K562 (cell line): ENCODE measurements at regions not wholly inside any gene's neighbourhood (a gene's known extent, or its start where the extent isn't known, plus 50 kb on each side); places are given as distances from the start of the nearest gene placed in this dataset.

ENCODE experiments used
- ATAC-seq: fragments of 200-7000 bp; cut with Tn5 transposase; 3 replicates; pipeline ENCODE4 v1.9.1; 2020; ENCODE audit warnings: moderate library complexity
- BruUV-seq: library from RNA; stranded (reverse); fragments of 400-500 nt; replicated peaks from 2 replicates; lab custom pipeline; 2021; lab: Mats Ljungman, UMichigan
- CTCF ChIA-PET: fragments of 300-600 bp; formaldehyde crosslinking; extraction: SDS; loops from one replicate; lab custom pipeline; 2021; ENCODE audit warnings: low intra/inter-chr PET ratio; lab: Yijun Ruan, JAX
- POLR2A ChIA-PET: fragments of 300-600, 350-650 bp; sonication (Branson Sonifier 250); formaldehyde crosslinking; extraction: SDS; loops from one replicate; lab custom pipeline; 2021; ENCODE audit warnings: antibody characterized with exemption, inconsistent platforms; lab: Yijun Ruan, JAX
- DNase-seq, 4 experiments: peaks; one replicate each; pipeline versions ENCODE4 v3.0.0 to v3.0.0-alpha.2; 2011 to 2018; ENCODE audit warnings: low spot score in 3 of 4, mixed read lengths in 3 of 4; ENCODE audit errors: extremely low read depth in 1 of 4
- FAIRE-seq: peaks from 2 replicates; lab custom pipeline; 2011; peaks lifted over from hg19 to GRCh38; lab: Jason Lieb, UNC
- H2AFZ ChIP-seq: 2 replicates; pipeline ENCODE4 v1.6.0; 2011; ENCODE audit warnings: low read depth, low read length, control low read depth, inconsistent platforms
- H3K27ac ChIP-seq: fragments of 200-600 bp; 3 replicates; pipeline ENCODE4 v1.8.0; 2011; ENCODE audit warnings: low read depth, mild to moderate bottlenecking, control low read depth, inconsistent platforms, low read length, moderate library complexity, mixed read lengths; ENCODE audit errors: extremely low read depth
- H3K27me3 ChIP-seq, 2 experiments: fragments of 300-600 bp in 1 of 2; 2 replicates in 1 of 2; 3 replicates in 1 of 2; pipeline versions ENCODE4 v1.6.0 to v1.8.0; 2011; ENCODE audit warnings: inconsistent platforms in 2 of 2, low read length in 2 of 2, mild to moderate bottlenecking in 1 of 2, mixed read lengths in 1 of 2, moderate library complexity in 1 of 2; ENCODE audit not compliant: control insufficient read depth in 2 of 2, insufficient read depth in 2 of 2
- H3K36me3 ChIP-seq: fragments of 300-600 bp; 3 replicates; pipeline ENCODE4 v1.8.0; 2011; ENCODE audit warnings: mild to moderate bottlenecking, low read length, inconsistent platforms; ENCODE audit not compliant: control insufficient read depth, insufficient read depth
- H3K4me1 ChIP-seq, 2 experiments: fragments of 200-600 bp in 1 of 2; replicated peaks in 1 of 2; 2 replicates in 1 of 2; 3 replicates in 1 of 2; pipeline versions ENCODE4 v1.5.1 to v1.8.0; 2011; ENCODE audit warnings: inconsistent platforms in 2 of 2, low read length in 2 of 2, mild to moderate bottlenecking in 1 of 2, mixed read lengths in 1 of 2, moderate library complexity in 1 of 2; ENCODE audit not compliant: control insufficient read depth in 2 of 2, insufficient read depth in 2 of 2
- H3K4me2 ChIP-seq: 2 replicates; pipeline ENCODE4 v1.6.1; 2011; ENCODE audit warnings: low read length, control low read depth, inconsistent platforms, mixed read lengths; ENCODE audit not compliant: insufficient read depth
- H3K4me3 ChIP-seq: fragments of 200-600 bp; sonication (generic), shearing (Covaris generic); 2 replicates; pipeline ENCODE4 v1.5.1; 2016; ENCODE audit warnings: control low read depth, inconsistent platforms
- H3K79me2 ChIP-seq: fragments of 200-600 bp; 3 replicates; pipeline ENCODE4 v1.8.0; 2011; ENCODE audit warnings: low read length, inconsistent platforms; ENCODE audit not compliant: control insufficient read depth, insufficient read depth
- H3K9ac ChIP-seq, 2 experiments: 2 replicates each; pipeline versions ENCODE4 v1.6.0 to v1.6.1; 2011; ENCODE audit warnings: low read depth in 2 of 2, low read length in 2 of 2, control low read depth in 1 of 2, inconsistent platforms in 1 of 2, mild to moderate bottlenecking in 1 of 2, mixed read lengths in 1 of 2; ENCODE audit not compliant: insufficient read depth in 1 of 2
- H3K9me1 ChIP-seq: one replicate; pipeline ENCODE4 v1.6.0; 2011; ENCODE audit warnings: inconsistent platforms, mild to moderate bottlenecking, low read length, moderate library complexity; ENCODE audit not compliant: control insufficient read depth, insufficient read depth
- H3K9me3 ChIP-seq: replicated peaks from 2 replicates; pipeline ENCODE4 v1.5.1; 2011; ENCODE audit warnings: low read depth, low read length, inconsistent platforms; ENCODE audit not compliant: control insufficient read depth, insufficient read depth
- H4K20me1 ChIP-seq: replicated peaks from 2 replicates; pipeline ENCODE4 v1.6.1; 2011; ENCODE audit warnings: low read length, inconsistent platforms, mixed read lengths; ENCODE audit not compliant: control insufficient read depth, insufficient read depth
- ATF1 ChIP-seq, 2 experiments: fragments of 450-650 bp in 1 of 2; IDR thresholded peaks; 2 replicates each; pipeline ENCODE4 v1.6.1; 2016; ENCODE audit warnings: missing compliant biosample characterization in 1 of 2, missing genetic modification characterization in 1 of 2
- ESRRB ChIP-seq: fragments of 250-450 bp; sonication (Bioruptor Pico); IDR thresholded peaks from 2 replicates; pipeline ENCODE4 v1.5.0; 2020; ENCODE audit warnings: mild to moderate bottlenecking, moderate library complexity, borderline replicate concordance
- HDAC2 ChIP-seq: fragments of 450-650 bp; IDR thresholded peaks from 2 replicates; pipeline ENCODE4 v1.6.1; 2016; ENCODE audit warnings: mild to moderate bottlenecking
- NCOR1 ChIP-seq: fragments of 450-650 bp; IDR thresholded peaks from 2 replicates; pipeline ENCODE4 v1.6.1; 2016; ENCODE audit warnings: mild to moderate bottlenecking, moderate library complexity
- NEUROD1 ChIP-seq: fragments of 150-350 bp; IDR thresholded peaks from 2 replicates; pipeline ENCODE4 v1.6.1; 2014; ENCODE audit warnings: borderline replicate concordance, low read length, low read depth; ENCODE audit not compliant: partially characterized antibody
- ZC3H4 ChIP-seq: sonication (generic); formaldehyde crosslinking; IDR thresholded peaks from 2 replicates; pipeline ENCODE4 v1.9.0; 2021; ENCODE audit warnings: missing genetic modification reagents, borderline replicate concordance
- ZNF311 ChIP-seq: fragments of 250-450 bp; sonication (Bioruptor Pico); IDR thresholded peaks from 2 replicates; pipeline ENCODE4 v1.4.0; 2020; ENCODE audit warnings: mild to moderate bottlenecking, moderate library complexity
- ZNF445 ChIP-seq: fragments of 250-450 bp; sonication (Bioruptor Pico); IDR thresholded peaks from 2 replicates; pipeline ENCODE4 v1.4.0; 2020; ENCODE audit warnings: low read depth, mild to moderate bottlenecking, moderate library complexity
- ZNF583 ChIP-seq: fragments of 250-450 bp; sonication (Bioruptor Pico); IDR thresholded peaks from 2 replicates; pipeline ENCODE4 v1.4.0; 2020
- ZSCAN32 ChIP-seq: fragments of 450-650 bp; formaldehyde crosslinking; IDR thresholded peaks from 2 replicates; pipeline ENCODE4 v1.4.0; 2020; ENCODE audit warnings: mild to moderate bottlenecking, moderate library complexity
- WGBS: fragments of 100-300 bp; shearing (Covaris generic); methylation state at CpG from one replicate; pipeline ENCODE4 v1.1.6; 2016; ENCODE audit warnings: low coverage, mixed read lengths; ENCODE audit not compliant: insufficient coverage; ENCODE audit errors: missing lambda C conversion rate; 5-methylcytosine and 5-hydroxymethylcytosine counted together
- in situ Hi-C: fragments of 300-500 bp; cut with MboI; formaldehyde crosslinking; loops from 4 replicates; pipeline ENCODE4 v1.15.0; 2018; ENCODE audit warnings: inconsistent platforms, mixed read lengths
- intact Hi-C: fragments of 100-400 bp; cut with micrococcal nuclease; formaldehyde crosslinking; loops from 2 replicates; pipeline ENCODE4 v1.14.2; 2022
- TF ChIP-seq, protein P1 (sequence below): fragments of 250-450 bp; sonication (Bioruptor Pico); IDR thresholded peaks from 2 replicates; pipeline ENCODE4 v1.8.0; 2022; ENCODE audit warnings: moderate library complexity, mild to moderate bottlenecking, inconsistent platforms

DNA sequence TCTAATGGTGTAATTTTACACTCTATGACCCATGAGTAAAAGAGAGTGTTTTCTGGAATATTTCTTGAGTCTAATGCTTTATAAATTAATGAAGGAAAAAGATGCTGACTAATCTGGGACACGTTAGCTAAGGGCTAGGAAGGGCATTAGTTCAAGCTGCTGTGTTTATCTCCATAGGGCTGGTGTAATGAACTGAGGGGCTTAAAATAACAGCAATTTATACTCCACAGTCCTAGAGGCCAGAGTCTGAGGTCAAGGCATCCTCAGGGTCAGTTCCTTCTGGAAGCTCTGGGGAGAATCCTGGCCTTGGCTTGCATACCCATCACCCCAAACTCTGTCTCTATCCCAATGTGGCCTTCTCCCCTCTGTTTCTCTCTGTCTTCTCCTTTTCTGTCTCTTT, 105.2 kb upstream of the PFKP start:
- WGBS = 0% methylated on average over 1 of the region's 1 CpG
- BruUV-seq = no TSS peak
- H3K27ac ChIP-seq = no peak overlapping the region
- TF ChIP-seq ZNF311 (CRISPR knock-in tag) (no peak), NCOR1 (no peak), HDAC2 (no peak), ZNF583 (no peak), ZSCAN32 (CRISPR knock-in tag) (no peak)
- TF ChIP-seq, protein P1, sequence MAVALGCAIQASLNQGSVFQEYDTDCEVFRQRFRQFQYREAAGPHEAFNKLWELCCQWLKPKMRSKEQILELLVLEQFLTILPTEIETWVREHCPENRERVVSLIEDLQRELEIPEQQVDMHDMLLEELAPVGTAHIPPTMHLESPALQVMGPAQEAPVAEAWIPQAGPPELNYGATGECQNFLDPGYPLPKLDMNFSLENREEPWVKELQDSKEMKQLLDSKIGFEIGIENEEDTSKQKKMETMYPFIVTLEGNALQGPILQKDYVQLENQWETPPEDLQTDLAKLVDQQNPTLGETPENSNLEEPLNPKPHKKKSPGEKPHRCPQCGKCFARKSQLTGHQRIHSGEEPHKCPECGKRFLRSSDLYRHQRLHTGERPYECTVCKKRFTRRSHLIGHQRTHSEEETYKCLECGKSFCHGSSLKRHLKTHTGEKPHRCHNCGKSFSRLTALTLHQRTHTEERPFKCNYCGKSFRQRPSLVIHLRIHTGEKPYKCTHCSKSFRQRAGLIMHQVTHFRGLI (CRISPR knock-in tag) = no peak
- ATAC-seq (no peak), DNase-seq (no peak), FAIRE-seq (no peak)
- intact Hi-C loops = no loop called here
- no peaks in the 10 kb centered on the region; a peak in 1 of 5 replicates for H3K27me3 ChIP-seq
- H3K9me3 ChIP-seq = no peaks in the 10 kb centered on the region
- in situ Hi-C loops = no loop called here
- ChIA-PET POLR2A (no interaction called here), CTCF (no interaction called here)
- H3K79me2 ChIP-seq = no peaks in the 10 kb centered on the region
- H3K4me2 ChIP-seq = no peak overlapping the region
- H3K9me1 ChIP-seq = no peaks in the 10 kb centered on the region
- H3K36me3 ChIP-seq = no peaks in the 10 kb centered on the region
- no peaks in the 10 kb centered on the region for H3K4me1 ChIP-seq
- no peak overlapping the region for H3K4me3 ChIP-seq
- H4K20me1 ChIP-seq = no peaks in the 10 kb centered on the region
- H3K9ac ChIP-seq = no peak overlapping the region
- no peak overlapping the region for H2AFZ ChIP-seq

DNA sequence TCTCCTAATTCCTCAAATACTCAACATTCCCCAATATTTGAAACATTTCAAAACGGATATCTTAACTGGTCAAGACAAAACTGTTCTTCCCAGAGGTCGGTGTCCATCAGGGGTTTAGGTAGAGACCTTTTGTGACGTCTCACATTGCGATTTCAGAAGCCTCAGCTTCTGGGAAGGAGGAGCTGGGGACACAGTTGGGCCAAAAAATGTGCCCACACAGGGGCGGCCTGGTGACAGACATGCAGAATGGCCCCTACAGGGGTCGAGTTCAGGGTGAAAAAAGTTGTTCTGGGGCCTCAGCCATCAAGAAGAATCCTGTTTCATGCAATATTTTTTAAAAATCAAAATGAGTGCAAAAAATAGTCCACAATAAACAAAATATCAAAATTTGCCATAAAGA, 108.7 kb upstream of the PFKP start:
- H3K27me3 ChIP-seq = no peaks in the 10 kb centered on the region; a peak in 1 of 5 replicates
- intact Hi-C loops (no loop called here), in situ Hi-C loops (no loop called here)
- DNase-seq = no peak
- WGBS = 0% methylated on average over 6 of the region's 6 CpGs
- H3K9me1 ChIP-seq = no peaks in the 10 kb centered on the region
- POLR2A ChIA-PET = no interaction called here
- H3K4me1 ChIP-seq = no peaks in the 10 kb centered on the region
- CTCF ChIA-PET = no interaction called here
- no peak overlapping the region for H3K9ac ChIP-seq
- no peaks in the 10 kb centered on the region for H3K79me2 ChIP-seq
- no peak for FAIRE-seq
- no peak overlapping the region for H2AFZ ChIP-seq
- no peaks in the 10 kb centered on the region for H3K36me3 ChIP-seq
- BruUV-seq = no TSS peak
- H3K4me2 ChIP-seq = no peak overlapping the region
- H3K27ac ChIP-seq = no peak overlapping the region
- H4K20me1 ChIP-seq = no peaks in the 10 kb centered on the region
- no peak for ATAC-seq
- no peaks in the 10 kb centered on the region for H3K9me3 ChIP-seq
- H3K4me3 ChIP-seq = no peak overlapping the region
- TF ChIP-seq ZC3H4 (no peak), ESRRB (CRISPR knock-in tag) (no peak), ZNF445 (CRISPR knock-in tag) (no peak), ATF1 (CRISPR knock-in tag; IDR thresholded peaks at IDR 0.05) (no peak), ATF1 (tag; IDR thresholded peaks at IDR 0.05) (no peak), NEUROD1 (no peak)
